OCI-LY1 (cell line): ENCODE measurements at regions not wholly inside any gene's neighbourhood (a gene's known extent, or its start where the extent isn't known, plus 50 kb on each side); places are given as distances from the start of the nearest gene placed in this dataset.

Experiments used
- CTCF ChIP-seq: fragments of 200-600 bp; sonication (generic), shearing (Covaris generic); IDR thresholded peaks from 2 replicates; pipeline ENCODE4 v1.5.1; 2017; ENCODE audit warnings: mild to moderate bottlenecking, antibody characterized with exemption, low read length, moderate library complexity, mixed read lengths
- EZH2 ChIP-seq: fragments of 200-600 bp; sonication (generic), shearing (Covaris generic); IDR thresholded peaks from 2 replicates; pipeline ENCODE4 v1.8.0; 2017; ENCODE audit warnings: borderline replicate concordance, mixed run types, mild to moderate bottlenecking, antibody characterized with exemption, low read length, moderate library complexity, mixed read lengths

- TF ChIP-seq CTCF (no peak), EZH2 (no peak)
Observed at GRCh38 chr22:35205961-35206360, 51.3 kb upstream of the HMGXB4 start.
